Panc1 (cell line): ENCODE measurements at regions not wholly inside any gene's neighbourhood (a gene's known extent, or its start where the extent isn't known, plus 50 kb on each side); places are given as distances from the start of the nearest gene placed in this dataset.

Experiments
- ATAC-seq: fragments of 200-7000 bp; cut with Tn5 transposase; 2 replicates; pipeline ENCODE4 v1.9.1; 2020; ENCODE audit warnings: mild to moderate bottlenecking, moderate library complexity
- BruUV-seq: library from RNA; stranded (reverse); fragments of 400-500 nt; replicated peaks from 2 replicates; lab custom pipeline; 2021; lab: Mats Ljungman, UMichigan
- CTCF ChIA-PET: fragments of 300-600 bp; sonication (Branson Sonifier 250); formaldehyde crosslinking; loops from one replicate; lab custom pipeline; 2022; ENCODE audit warnings: antibody characterized with exemption; lab: Charles Lee
- POLR2A ChIA-PET: fragments of 300-600 bp; sonication (Branson Sonifier 250); formaldehyde crosslinking; loops from one replicate; lab custom pipeline; 2022; ENCODE audit warnings: antibody characterized with exemption; lab: Charles Lee
- DNase-seq: peaks from one replicate; pipeline ENCODE4 v3.0.0-alpha.2; 2010; ENCODE audit warnings: low read depth, low spot score
- H3K27ac ChIP-seq: 2 replicates; pipeline ENCODE4 v1.5.1; 2011; ENCODE audit warnings: mild to moderate bottlenecking, low read length, inconsistent platforms
- H3K27me3 ChIP-seq: fragments of 200-500 bp; sonication (Bioruptor generic); 2 replicates; pipeline ENCODE4 v1.6.0; 2014; ENCODE audit warnings: low read length, inconsistent platforms; ENCODE audit not compliant: control insufficient read depth, insufficient read depth
- H3K36me3 ChIP-seq: fragments of 200-500 bp; sonication (Bioruptor generic); 2 replicates; pipeline ENCODE4 v1.5.1; 2014; ENCODE audit warnings: inconsistent platforms, mild to moderate bottlenecking, low read length, moderate library complexity; ENCODE audit not compliant: control insufficient read depth, insufficient read depth
- H3K4me1 ChIP-seq: 2 replicates; pipeline ENCODE4 v1.5.1; 2011; ENCODE audit warnings: inconsistent platforms, mild to moderate bottlenecking, low read length, moderate library complexity; ENCODE audit not compliant: control insufficient read depth, insufficient read depth
- H3K4me3 ChIP-seq, 2 experiments: 2 replicates each; pipeline ENCODE4 v1.5.1; 2011 to 2012; ENCODE audit warnings: low read depth in 2 of 2, low read length in 2 of 2, mild to moderate bottlenecking in 2 of 2, inconsistent platforms in 1 of 2, moderate library complexity in 1 of 2
- H3K9me3 ChIP-seq: fragments of 200-500 bp; sonication (Bioruptor generic); 2 replicates; pipeline ENCODE4 v1.5.1; 2014; ENCODE audit warnings: low read depth, mild to moderate bottlenecking, inconsistent platforms, low read length, moderate library complexity; ENCODE audit not compliant: control insufficient read depth, insufficient read depth
- POLR2AphosphoS5 ChIP-seq: IDR thresholded peaks from 2 replicates; pipeline ENCODE4 v1.6.1; 2012; ENCODE audit warnings: mild to moderate bottlenecking, low read depth, low read length, moderate library complexity
- SIN3A ChIP-seq: IDR thresholded peaks from 2 replicates; pipeline ENCODE4 v1.6.1; 2012; ENCODE audit warnings: low read depth, mild to moderate bottlenecking, low read length, moderate library complexity, borderline replicate concordance; ENCODE audit not compliant: insufficient read depth
- TCF7L2 ChIP-seq: IDR thresholded peaks from 2 replicates; pipeline ENCODE4 v1.6.1; 2011; ENCODE audit warnings: mild to moderate bottlenecking, low read depth, low read length, inconsistent platforms
- in situ Hi-C: cut with HindIII; loops from 2 replicates; pipeline ENCODE4 v1.10.0; 2016; ENCODE audit warnings: low sequenced_read_pairs, low pct_unique_long_range_greater_than_20kb
- intact Hi-C: fragments of 100-400 bp; cut with micrococcal nuclease; formaldehyde crosslinking; loops from one replicate; pipeline ENCODE4 v1.10.0; 2022; ENCODE audit not compliant: unreplicated experiment
- TF ChIP-seq, protein P1 (sequence below): fragments of 450-650 bp; IDR thresholded peaks from 2 replicates; pipeline ENCODE4 v1.5.1; 2017; ENCODE audit warnings: mild to moderate bottlenecking
- TF ChIP-seq, protein P2 (sequence below), 2 experiments: IDR thresholded peaks; 2 replicates each; pipeline ENCODE4 v1.6.1; 2011 to 2012; ENCODE audit warnings: low read depth in 2 of 2, control low read depth in 1 of 2, low read length in 1 of 2, mild to moderate bottlenecking in 1 of 2, moderate library complexity in 1 of 2; ENCODE audit not compliant: insufficient read depth in 1 of 2

- H3K9me3 ChIP-seq = no peaks in the 10 kb centered on the region
- no TSS peak for BruUV-seq
- no peak overlapping the region for H3K4me3 ChIP-seq
- CTCF ChIA-PET = no interaction called here
- no peaks in the 10 kb centered on the region for H3K36me3 ChIP-seq
- H3K27ac ChIP-seq = no peak overlapping the region
- peaks cover 24% of the 10 kb centered on the region; the same call in 1 of the 2 replicates for H3K27me3 ChIP-seq
- ATAC-seq (no peak), DNase-seq (no peak)
- intact Hi-C loops = loop anchor here (5.0 kb wide), 1 partner anchor 258 kb away; no protein-coding TSS in a partner anchor
- TF ChIP-seq, protein P1, sequence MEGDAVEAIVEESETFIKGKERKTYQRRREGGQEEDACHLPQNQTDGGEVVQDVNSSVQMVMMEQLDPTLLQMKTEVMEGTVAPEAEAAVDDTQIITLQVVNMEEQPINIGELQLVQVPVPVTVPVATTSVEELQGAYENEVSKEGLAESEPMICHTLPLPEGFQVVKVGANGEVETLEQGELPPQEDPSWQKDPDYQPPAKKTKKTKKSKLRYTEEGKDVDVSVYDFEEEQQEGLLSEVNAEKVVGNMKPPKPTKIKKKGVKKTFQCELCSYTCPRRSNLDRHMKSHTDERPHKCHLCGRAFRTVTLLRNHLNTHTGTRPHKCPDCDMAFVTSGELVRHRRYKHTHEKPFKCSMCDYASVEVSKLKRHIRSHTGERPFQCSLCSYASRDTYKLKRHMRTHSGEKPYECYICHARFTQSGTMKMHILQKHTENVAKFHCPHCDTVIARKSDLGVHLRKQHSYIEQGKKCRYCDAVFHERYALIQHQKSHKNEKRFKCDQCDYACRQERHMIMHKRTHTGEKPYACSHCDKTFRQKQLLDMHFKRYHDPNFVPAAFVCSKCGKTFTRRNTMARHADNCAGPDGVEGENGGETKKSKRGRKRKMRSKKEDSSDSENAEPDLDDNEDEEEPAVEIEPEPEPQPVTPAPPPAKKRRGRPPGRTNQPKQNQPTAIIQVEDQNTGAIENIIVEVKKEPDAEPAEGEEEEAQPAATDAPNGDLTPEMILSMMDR = no peak
- TF ChIP-seq SIN3A = no peak
- no peak for TF ChIP-seq POLR2AphosphoS5
- TF ChIP-seq, protein P2, sequence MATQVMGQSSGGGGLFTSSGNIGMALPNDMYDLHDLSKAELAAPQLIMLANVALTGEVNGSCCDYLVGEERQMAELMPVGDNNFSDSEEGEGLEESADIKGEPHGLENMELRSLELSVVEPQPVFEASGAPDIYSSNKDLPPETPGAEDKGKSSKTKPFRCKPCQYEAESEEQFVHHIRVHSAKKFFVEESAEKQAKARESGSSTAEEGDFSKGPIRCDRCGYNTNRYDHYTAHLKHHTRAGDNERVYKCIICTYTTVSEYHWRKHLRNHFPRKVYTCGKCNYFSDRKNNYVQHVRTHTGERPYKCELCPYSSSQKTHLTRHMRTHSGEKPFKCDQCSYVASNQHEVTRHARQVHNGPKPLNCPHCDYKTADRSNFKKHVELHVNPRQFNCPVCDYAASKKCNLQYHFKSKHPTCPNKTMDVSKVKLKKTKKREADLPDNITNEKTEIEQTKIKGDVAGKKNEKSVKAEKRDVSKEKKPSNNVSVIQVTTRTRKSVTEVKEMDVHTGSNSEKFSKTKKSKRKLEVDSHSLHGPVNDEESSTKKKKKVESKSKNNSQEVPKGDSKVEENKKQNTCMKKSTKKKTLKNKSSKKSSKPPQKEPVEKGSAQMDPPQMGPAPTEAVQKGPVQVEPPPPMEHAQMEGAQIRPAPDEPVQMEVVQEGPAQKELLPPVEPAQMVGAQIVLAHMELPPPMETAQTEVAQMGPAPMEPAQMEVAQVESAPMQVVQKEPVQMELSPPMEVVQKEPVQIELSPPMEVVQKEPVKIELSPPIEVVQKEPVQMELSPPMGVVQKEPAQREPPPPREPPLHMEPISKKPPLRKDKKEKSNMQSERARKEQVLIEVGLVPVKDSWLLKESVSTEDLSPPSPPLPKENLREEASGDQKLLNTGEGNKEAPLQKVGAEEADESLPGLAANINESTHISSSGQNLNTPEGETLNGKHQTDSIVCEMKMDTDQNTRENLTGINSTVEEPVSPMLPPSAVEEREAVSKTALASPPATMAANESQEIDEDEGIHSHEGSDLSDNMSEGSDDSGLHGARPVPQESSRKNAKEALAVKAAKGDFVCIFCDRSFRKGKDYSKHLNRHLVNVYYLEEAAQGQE (IDR thresholded peaks at IDR 0.05; ENCODE audit: insufficient read depth in 1 of 2, low read depth in 2 of 2, low read length in 1 of 2) = no peak
- TF ChIP-seq TCF7L2 = no peak
- H3K4me1 ChIP-seq = peaks cover 13% of the 10 kb centered on the region
- in situ Hi-C loops = no loop called here
- POLR2A ChIA-PET = no interaction called here
Measured at GRCh38 chr10:78305311-78305710, 271.6 kb downstream of the RPS24 start.

- ATAC-seq (no peak), DNase-seq (no peak)
- TF ChIP-seq, protein P2 (IDR thresholded peaks at IDR 0.05; ENCODE audit: insufficient read depth in 1 of 2, low read depth in 2 of 2, low read length in 1 of 2) = no peak
- no peak for TF ChIP-seq SIN3A
- TF ChIP-seq, protein P1 = no peak
- TF ChIP-seq POLR2AphosphoS5 = no peak
- TF ChIP-seq TCF7L2 = no peak
- in situ Hi-C loops = no loop called here
- intact Hi-C loops = loop anchor here (5.0 kb wide), 1 partner anchor 259 kb away; no protein-coding TSS in a partner anchor
- no TSS peak for BruUV-seq
- H3K27me3 ChIP-seq = peaks cover 24% of the 10 kb centered on the region; the same call in 1 of the 2 replicates
- H3K36me3 ChIP-seq = no peaks in the 10 kb centered on the region
- ChIA-PET CTCF (no interaction called here), POLR2A (no interaction called here)
- no peak overlapping the region for H3K27ac ChIP-seq
- no peak overlapping the region for H3K4me3 ChIP-seq
- H3K9me3 ChIP-seq = no peaks in the 10 kb centered on the region
- peaks cover 13% of the 10 kb centered on the region for H3K4me1 ChIP-seq
Measured at GRCh38 chr10:78306358-78306757, 272.7 kb downstream of the RPS24 start.
